Loucy (cell line): ENCODE measurements at regions not wholly inside any gene's neighbourhood (a gene's known extent, or its start where the extent isn't known, plus 50 kb on each side); places are given as distances from the start of the nearest gene placed in this dataset.

ENCODE experiments used
- H2AFZ ChIP-seq: fragments of 200-600 bp; sonication (generic); 2 replicates; pipeline ENCODE4 v1.6.0; 2016; ENCODE audit warnings: antibody characterized with exemption, mild to moderate bottlenecking, low read length, moderate library complexity
- H3F3A ChIP-seq: fragments of 200-600 bp; 2 replicates; pipeline ENCODE4 v1.6.0; 2016; ENCODE audit warnings: antibody characterized with exemption, low read depth, mild to moderate bottlenecking
- H3K27me3 ChIP-seq: fragments of 200-600 bp; sonication (generic); 2 replicates; pipeline ENCODE4 v1.6.1; 2014; ENCODE audit warnings: low read length, mild to moderate bottlenecking; ENCODE audit not compliant: insufficient read depth, poor library complexity, severe bottlenecking
- H3K36me3 ChIP-seq: fragments of 200-600 bp; sonication (generic); 2 replicates; pipeline ENCODE4 v1.6.1; 2016; ENCODE audit warnings: low read length; ENCODE audit not compliant: insufficient read depth
- H3K4me1 ChIP-seq: fragments of 200-600 bp; sonication (generic); 2 replicates; pipeline ENCODE4 v1.5.1; 2014; ENCODE audit warnings: low read length, mild to moderate bottlenecking; ENCODE audit not compliant: insufficient read depth, poor library complexity, severe bottlenecking
- H3K4me2 ChIP-seq: fragments of 200-600 bp; sonication (generic); 2 replicates; pipeline ENCODE4 v1.6.0; 2014; ENCODE audit warnings: antibody characterized with exemption, low read length, low read depth, mild to moderate bottlenecking; ENCODE audit not compliant: poor library complexity, severe bottlenecking
- H3K4me3 ChIP-seq: fragments of 200-600 bp; sonication (generic); 2 replicates; pipeline ENCODE4 v1.5.1; 2014; ENCODE audit warnings: low read length, mild to moderate bottlenecking, mixed read lengths; ENCODE audit not compliant: poor library complexity, severe bottlenecking
- H3K79me2 ChIP-seq: fragments of 200-600 bp; sonication (generic); 2 replicates; pipeline ENCODE4 v1.6.1; 2014; ENCODE audit warnings: low read length; ENCODE audit not compliant: insufficient read depth
- H3K9ac ChIP-seq: fragments of 200-600 bp; sonication (generic); 2 replicates; pipeline ENCODE4 v1.6.0; 2014; ENCODE audit warnings: mild to moderate bottlenecking, low read depth, low read length, moderate library complexity; ENCODE audit not compliant: poor library complexity, severe bottlenecking
- H3K9me2 ChIP-seq: fragments of 200-600 bp; sonication (generic); replicated peaks from 2 replicates; pipeline ENCODE4 v1.6.1; 2016; ENCODE audit warnings: low read depth, low read length, mixed read lengths
- H3K9me3 ChIP-seq: fragments of 200-600 bp; sonication (generic); 2 replicates; pipeline ENCODE4 v1.6.1; 2014; ENCODE audit warnings: mild to moderate bottlenecking, antibody characterized with exemption, low read length, low read depth; ENCODE audit not compliant: insufficient read depth
- H4K20me1 ChIP-seq: fragments of 200-600 bp; sonication (generic); 2 replicates; pipeline ENCODE4 v1.6.0; 2014; ENCODE audit warnings: antibody characterized with exemption, low read length, mild to moderate bottlenecking; ENCODE audit not compliant: insufficient read depth, poor library complexity, severe bottlenecking
- CTCF ChIP-seq: fragments of 200-600 bp; sonication (generic); conservative IDR thresholded peaks from 2 replicates; pipeline ENCODE4 v1.5.1; 2014; ENCODE audit warnings: mild to moderate bottlenecking, antibody characterized with exemption, low read length
- EZH2phosphoT487 ChIP-seq: fragments of 200-600 bp; IDR thresholded peaks from 2 replicates; pipeline ENCODE4 v1.6.1; 2018; ENCODE audit warnings: antibody characterized with exemption, mild to moderate bottlenecking, moderate library complexity, borderline replicate concordance

DNA sequence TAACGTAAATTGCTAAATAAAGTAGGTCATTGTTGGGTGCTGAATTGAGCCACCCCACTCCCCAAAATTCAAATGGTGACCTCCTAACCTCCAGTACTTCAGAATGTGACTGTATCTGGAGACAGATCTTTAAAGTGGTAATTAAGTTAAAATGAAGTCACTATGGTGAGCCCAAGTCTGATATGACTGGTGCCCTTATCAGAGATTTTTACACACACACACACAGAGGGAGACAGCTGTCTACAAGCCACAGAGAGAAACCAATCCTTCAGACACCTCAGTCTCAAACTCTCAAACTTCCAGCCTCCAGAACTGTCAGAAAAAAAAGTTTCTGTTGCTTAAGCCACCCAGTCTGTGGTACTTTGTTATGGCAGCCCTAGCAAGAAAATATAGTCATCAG is 879.2 kb upstream of the INTU start:
- Histone ChIP-seq H2AFZ (no peak overlapping the region), H3K4me2 (no peak overlapping the region), H4K20me1 (no peaks in the 10 kb centered on the region), H3K27me3 (no peaks in the 10 kb centered on the region), H3K36me3 (no peaks in the 10 kb centered on the region), H3K9me3 (no peaks in the 10 kb centered on the region), H3F3A (no peaks in the 10 kb centered on the region), H3K9ac (no peak overlapping the region), H3K79me2 (no peaks in the 10 kb centered on the region), H3K4me1 (no peaks in the 10 kb centered on the region), H3K9me2 (no peaks in the 10 kb centered on the region), H3K4me3 (no peak overlapping the region)
- no peak for TF ChIP-seq CTCF
- TF ChIP-seq EZH2phosphoT487 = no peak

DNA sequence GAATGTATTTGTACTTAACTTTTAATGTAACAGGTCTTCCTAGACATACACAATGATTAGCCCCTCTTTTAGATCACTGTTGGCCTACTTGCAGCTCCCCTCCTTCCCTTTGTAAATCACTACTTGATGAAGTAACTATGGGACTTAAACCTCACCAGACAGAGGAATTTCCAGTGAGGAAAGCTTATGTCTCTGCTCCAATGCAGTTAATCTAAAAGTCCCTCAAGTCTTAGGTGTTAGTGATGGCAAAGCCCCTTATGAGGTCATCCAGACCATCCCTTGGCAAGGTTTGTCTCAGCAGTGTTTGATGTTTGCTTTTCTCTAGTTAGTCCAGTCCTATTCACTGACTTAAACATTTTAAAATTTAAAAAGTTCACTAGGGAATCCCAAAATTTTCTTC is 877.3 kb upstream of the INTU start:
- Histone ChIP-seq H3K9me2 (no peaks in the 10 kb centered on the region), H3K9me3 (no peaks in the 10 kb centered on the region), H3K27me3 (no peaks in the 10 kb centered on the region), H3K9ac (no peak overlapping the region), H3K79me2 (no peaks in the 10 kb centered on the region), H4K20me1 (no peaks in the 10 kb centered on the region), H3K4me2 (no peak overlapping the region), H3F3A (no peaks in the 10 kb centered on the region), H3K4me1 (no peaks in the 10 kb centered on the region), H3K36me3 (no peaks in the 10 kb centered on the region), H3K4me3 (no peak overlapping the region), H2AFZ (no peak overlapping the region)
- TF ChIP-seq EZH2phosphoT487 = no peak
- no peak for TF ChIP-seq CTCF

DNA sequence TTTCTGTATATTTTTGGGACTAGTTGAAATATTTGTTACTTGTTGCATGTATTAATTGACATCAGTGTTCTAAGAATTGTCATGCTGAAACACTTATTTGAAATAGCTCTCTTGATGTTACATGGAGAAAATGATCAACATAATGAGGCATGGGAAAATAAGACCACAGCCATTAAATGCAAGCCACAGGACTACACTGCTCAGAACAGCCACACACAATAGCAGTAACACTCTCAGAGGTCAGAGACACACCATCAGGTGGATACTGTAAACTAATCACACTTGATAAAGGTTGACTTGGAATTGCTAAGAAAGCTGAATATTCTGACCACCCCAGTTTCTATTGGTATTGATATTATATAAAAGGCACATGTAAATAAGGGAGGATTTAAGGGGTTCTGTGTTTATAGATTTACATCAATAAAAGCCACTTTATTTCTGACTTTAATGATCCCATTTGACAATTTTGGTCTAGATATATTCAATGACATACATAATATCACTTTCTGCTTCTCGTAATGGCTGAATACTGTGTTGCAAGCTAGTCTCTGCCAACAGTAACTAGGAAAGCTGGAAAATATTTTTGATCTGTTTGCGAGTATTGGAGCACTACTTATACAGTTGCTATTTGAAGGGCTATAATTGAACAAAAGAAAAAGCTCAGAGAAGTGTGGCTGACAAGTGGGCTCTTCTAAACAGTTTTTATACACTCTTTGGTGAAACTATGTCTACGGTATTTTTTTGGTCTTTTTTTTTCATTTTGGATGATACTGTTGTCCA is 876.5 kb upstream of the INTU start:
- no peaks in the 10 kb centered on the region for H3K27me3 ChIP-seq
- no peaks in the 10 kb centered on the region for H3K9me3 ChIP-seq
- no peaks in the 10 kb centered on the region for H4K20me1 ChIP-seq
- H3K4me1 ChIP-seq = no peaks in the 10 kb centered on the region
- TF ChIP-seq CTCF (no peak), EZH2phosphoT487 (no peak)
- H3K79me2 ChIP-seq = no peaks in the 10 kb centered on the region
- no peak overlapping the region for H3K4me3 ChIP-seq
- no peaks in the 10 kb centered on the region for H3K9me2 ChIP-seq
- H2AFZ ChIP-seq = 0 out of 2 replicates have a peak overlapping the region, but pooled peaks have one; percentile 19
- H3F3A ChIP-seq = no peaks in the 10 kb centered on the region
- no peak overlapping the region for H3K4me2 ChIP-seq
- H3K36me3 ChIP-seq = no peaks in the 10 kb centered on the region
- no peak overlapping the region for H3K9ac ChIP-seq
